Natural killer cell (primary cell): ENCODE measurements at regions not wholly inside any gene's neighbourhood (a gene's known extent, or its start where the extent isn't known, plus 50 kb on each side); places are given as distances from the start of the nearest gene placed in this dataset.

Experiments
- ATAC-seq, 3 donors: fragments of 150-1000 bp in 2 of 3; fragments of 200-7000 bp in 1 of 3; cut with Tn5 transposase; 1 replicate in 1 of 3; 2 replicates in 2 of 3; pipeline ENCODE4 v1.10.0; 2021; ENCODE audit warnings: mild to moderate bottlenecking in 2 of 3, moderate library complexity in 2 of 3
- DNase-seq, 2 donors: peaks; one replicate each; pipeline versions ENCODE4 v3.0.0 to v3.0.0-alpha.2; 2013 to 2021; ENCODE audit warnings: mixed read lengths in 1 of 2
- H3K27ac ChIP-seq: one replicate; pipeline ENCODE4 v1.5.1; 2013; ENCODE audit warnings: mild to moderate bottlenecking, low read length
- H3K27me3 ChIP-seq: one replicate; pipeline ENCODE4 v1.6.1; 2013; ENCODE audit warnings: low read length; ENCODE audit not compliant: control insufficient read depth, insufficient read depth
- H3K36me3 ChIP-seq: one replicate; pipeline ENCODE4 v1.6.1; 2013; ENCODE audit warnings: low read length; ENCODE audit not compliant: control insufficient read depth, insufficient read depth
- H3K4me1 ChIP-seq: one replicate; pipeline ENCODE4 v1.6.1; 2013; ENCODE audit warnings: low read length; ENCODE audit not compliant: control insufficient read depth, insufficient read depth
- H3K4me3 ChIP-seq: one replicate; pipeline ENCODE4 v1.5.1; 2013; ENCODE audit warnings: low read length
- H3K9me3 ChIP-seq: one replicate; pipeline ENCODE4 v1.6.1; 2013; ENCODE audit warnings: low read length; ENCODE audit not compliant: control insufficient read depth, insufficient read depth
- H3K27ac Mint-ChIP-seq, 2 donors: one replicate each; pipeline ENCODE4 v1.8.0; 2022; ENCODE audit warnings: mild to moderate bottlenecking in 2 of 2, mixed read lengths in 2 of 2, moderate library complexity in 1 of 2
- H3K27me3 Mint-ChIP-seq, 2 donors: one replicate each; pipeline ENCODE4 v1.8.0; 2022; ENCODE audit warnings: low read depth in 2 of 2, mixed read lengths in 2 of 2
- H3K36me3 Mint-ChIP-seq: one replicate; pipeline ENCODE4 v1.8.0; 2022; ENCODE audit warnings: mixed read lengths
- H3K4me1 Mint-ChIP-seq, 2 donors: one replicate each; pipeline ENCODE4 v1.8.0; 2022; ENCODE audit warnings: mixed read lengths in 2 of 2
- H3K4me3 Mint-ChIP-seq: one replicate; pipeline ENCODE4 v1.8.0; 2022; ENCODE audit warnings: mild to moderate bottlenecking, moderate library complexity, mixed read lengths
- H3K9me3 Mint-ChIP-seq, 2 donors: one replicate each; pipeline ENCODE4 v1.8.0; 2022; ENCODE audit warnings: mixed read lengths in 2 of 2
- WGBS: methylation state at CpG from one replicate; pipeline ENCODE4 v1.1.7; 2013; ENCODE audit warnings: missing lambda C conversion rate; ENCODE audit not compliant: insufficient coverage; 5-methylcytosine and 5-hydroxymethylcytosine counted together
- intact Hi-C: fragments of 100-400 bp; cut with micrococcal nuclease; formaldehyde crosslinking; loops from one replicate; pipeline ENCODE4 v1.14.2; 2022
- TF ChIP-seq, protein P1 (sequence below): fragments of 200-600 bp; IDR thresholded peaks from one replicate; pipeline ENCODE4 v1.8.0; 2022; ENCODE audit warnings: antibody characterized with exemption

DNA sequence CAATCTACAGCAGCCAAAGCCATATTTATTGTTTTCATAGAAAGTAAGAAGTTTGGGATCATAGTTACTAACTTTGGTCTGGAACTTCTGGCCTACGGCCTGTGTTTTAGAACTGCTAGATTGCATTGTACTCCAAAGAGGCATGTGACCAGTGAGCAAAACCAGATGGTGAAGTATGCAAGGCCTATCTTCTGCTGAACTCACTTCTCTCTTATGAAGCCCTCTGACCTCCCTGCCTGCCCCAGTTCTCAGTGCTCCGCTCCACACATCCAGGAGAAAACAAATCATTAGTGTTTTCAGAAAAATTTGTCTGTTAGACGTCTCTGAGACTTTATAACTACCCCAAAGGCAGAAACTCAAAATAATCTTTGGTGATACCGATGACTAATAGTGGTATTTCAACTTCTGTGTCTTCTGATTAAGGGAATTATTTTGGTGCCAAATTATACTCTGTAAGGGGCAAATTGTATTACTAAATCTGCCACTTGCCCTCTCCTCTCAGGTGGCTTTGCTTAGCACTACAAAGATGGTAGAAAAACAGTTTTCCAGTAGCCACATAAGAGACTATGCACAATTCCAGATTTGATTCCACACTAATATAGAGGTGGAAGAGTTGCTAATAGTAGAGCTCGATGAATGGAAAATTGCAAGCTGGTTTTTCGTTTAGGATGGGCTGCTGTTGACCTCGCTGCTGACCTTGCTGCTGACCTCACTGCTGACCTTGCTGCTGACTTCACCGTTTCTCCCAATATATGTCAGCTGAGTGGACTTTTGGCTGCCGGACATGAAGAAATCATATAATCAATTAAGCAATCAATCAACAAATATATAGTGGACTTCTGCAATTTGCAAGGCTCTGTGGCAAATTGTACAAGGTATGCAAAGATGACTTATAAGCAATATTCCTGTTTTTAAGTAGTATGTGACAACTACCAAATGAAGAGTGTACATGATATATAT, 147.5 kb downstream of the KITLG start:
- peaks cover 0 to 18% of the 10 kb centered on the region in 2 donors for H3K4me1 Mint-ChIP-seq
- WGBS, result 84% methylated on average over 7 of the region's 9 CpGs
- TF ChIP-seq, protein P1, sequence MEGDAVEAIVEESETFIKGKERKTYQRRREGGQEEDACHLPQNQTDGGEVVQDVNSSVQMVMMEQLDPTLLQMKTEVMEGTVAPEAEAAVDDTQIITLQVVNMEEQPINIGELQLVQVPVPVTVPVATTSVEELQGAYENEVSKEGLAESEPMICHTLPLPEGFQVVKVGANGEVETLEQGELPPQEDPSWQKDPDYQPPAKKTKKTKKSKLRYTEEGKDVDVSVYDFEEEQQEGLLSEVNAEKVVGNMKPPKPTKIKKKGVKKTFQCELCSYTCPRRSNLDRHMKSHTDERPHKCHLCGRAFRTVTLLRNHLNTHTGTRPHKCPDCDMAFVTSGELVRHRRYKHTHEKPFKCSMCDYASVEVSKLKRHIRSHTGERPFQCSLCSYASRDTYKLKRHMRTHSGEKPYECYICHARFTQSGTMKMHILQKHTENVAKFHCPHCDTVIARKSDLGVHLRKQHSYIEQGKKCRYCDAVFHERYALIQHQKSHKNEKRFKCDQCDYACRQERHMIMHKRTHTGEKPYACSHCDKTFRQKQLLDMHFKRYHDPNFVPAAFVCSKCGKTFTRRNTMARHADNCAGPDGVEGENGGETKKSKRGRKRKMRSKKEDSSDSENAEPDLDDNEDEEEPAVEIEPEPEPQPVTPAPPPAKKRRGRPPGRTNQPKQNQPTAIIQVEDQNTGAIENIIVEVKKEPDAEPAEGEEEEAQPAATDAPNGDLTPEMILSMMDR, result no peak

DNA sequence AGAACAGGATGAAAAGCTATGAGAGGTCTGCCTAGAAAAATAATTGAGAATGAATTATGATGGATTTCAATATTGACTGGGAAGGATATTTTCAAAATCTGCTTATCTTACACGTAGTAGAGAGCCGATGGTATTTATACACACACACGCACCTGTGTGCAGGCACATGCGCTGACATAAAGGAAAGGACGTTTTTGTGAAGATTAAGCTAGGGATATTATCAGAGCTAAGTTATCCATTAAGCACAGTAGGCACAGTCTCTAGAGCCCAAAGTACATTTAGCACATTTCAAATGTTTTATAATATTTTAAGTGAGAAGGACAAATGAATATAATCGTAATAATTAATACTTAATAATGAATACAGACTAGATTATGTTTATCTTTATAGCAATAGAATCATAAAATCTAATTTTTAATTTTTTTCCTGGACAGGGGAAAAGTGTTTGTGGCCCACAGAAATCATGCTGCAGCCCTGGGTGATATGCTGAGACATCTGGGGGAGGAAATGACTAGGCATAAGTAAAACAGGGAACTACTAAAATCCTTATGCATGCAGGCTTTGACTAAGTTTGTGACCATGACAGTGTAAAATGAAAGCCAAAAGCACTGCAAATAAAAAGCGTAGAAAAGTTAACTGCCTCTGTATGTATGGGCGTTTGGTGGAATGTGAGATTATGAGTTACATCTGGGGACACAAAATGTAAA, 146.1 kb downstream of the KITLG start:
- peaks cover 9% of the 10 kb centered on the region for H3K4me1 ChIP-seq
- TF ChIP-seq, protein P1, result no peak
- peaks cover 6% of the 10 kb centered on the region for H3K9me3 ChIP-seq
- Mint-ChIP-seq H3K9me3 (peaks cover 4 to 6% of the 10 kb centered on the region in 2 donors), H3K36me3 (no peaks in the 10 kb centered on the region), H3K27ac (no peak overlapping the region), H3K4me1 (peaks cover 0 to 24% of the 10 kb centered on the region in 2 donors), H3K27me3 (no peaks in the 10 kb centered on the region), H3K4me3 (no peak overlapping the region)
- DNase-seq, result no peak
- ATAC-seq, result peak in 1 of 3 donors; percentile 67
- no peak overlapping the region for H3K4me3 ChIP-seq
- 22% methylated on average over 5 of the region's 8 CpGs for WGBS
- H3K27me3 ChIP-seq, result no peaks in the 10 kb centered on the region
- H3K27ac ChIP-seq, result no peak overlapping the region
- intact Hi-C loops, result no loop called here
- H3K36me3 ChIP-seq, result no peaks in the 10 kb centered on the region

More for the DNA sequence above, 147.5 kb downstream of the KITLG start:
- Histone ChIP-seq H3K4me3 (no peak overlapping the region), H3K36me3 (no peaks in the 10 kb centered on the region), H3K4me1 (peaks cover 9% of the 10 kb centered on the region), H3K27me3 (no peaks in the 10 kb centered on the region), H3K9me3 (peaks cover 6% of the 10 kb centered on the region), H3K27ac (no peak overlapping the region)
- intact Hi-C loops, result no loop called here
- ATAC-seq (no peak), DNase-seq (no peak)
- Mint-ChIP-seq H3K36me3 (no peaks in the 10 kb centered on the region), H3K27me3 (no peaks in the 10 kb centered on the region), H3K27ac (no peak overlapping the region), H3K9me3 (peaks cover 3 to 8% of the 10 kb centered on the region in 2 donors), H3K4me3 (no peak overlapping the region)

DNA sequence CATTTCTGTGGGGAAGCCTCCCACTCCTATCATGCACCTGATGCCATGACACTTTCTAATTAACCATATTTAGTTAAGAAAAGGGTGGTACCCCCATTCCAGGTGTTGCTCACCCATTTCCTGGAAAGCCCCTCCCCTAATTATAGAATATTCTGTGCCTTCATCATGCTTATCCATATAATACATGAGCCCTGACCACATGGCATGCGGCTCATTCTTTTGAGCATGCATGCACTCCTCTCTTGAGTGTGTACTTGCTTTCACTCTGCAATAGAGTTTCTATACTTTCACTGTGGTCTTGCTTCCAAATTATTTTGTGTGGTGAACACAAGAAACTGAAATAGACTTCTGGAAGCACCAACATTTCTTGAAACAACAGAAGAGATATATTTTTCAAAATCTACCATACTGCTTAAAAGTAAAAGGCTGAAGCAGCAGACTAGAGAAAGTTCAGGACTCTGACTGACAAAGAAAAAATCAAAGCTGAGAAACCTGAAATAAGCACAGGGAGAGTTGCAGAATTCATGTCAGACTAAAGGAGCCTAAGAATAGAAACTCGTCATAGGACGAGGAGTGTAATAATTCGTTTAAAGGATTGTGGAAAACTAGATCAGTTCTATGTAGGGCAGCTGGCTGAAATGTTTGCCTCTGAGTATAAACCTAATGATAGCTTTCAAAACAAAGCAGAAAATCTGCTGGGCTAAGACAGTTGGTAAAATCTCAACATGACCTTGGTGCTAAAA, 144.8 kb downstream of the KITLG start:
- DNase-seq (no peak), ATAC-seq (no peak)
- no peaks in the 10 kb centered on the region for H3K27me3 Mint-ChIP-seq
- Histone ChIP-seq H3K36me3 (no peaks in the 10 kb centered on the region), H3K4me1 (peaks cover 9% of the 10 kb centered on the region), H3K4me3 (no peak overlapping the region), H3K9me3 (peaks cover 6% of the 10 kb centered on the region), H3K27ac (no peak overlapping the region), H3K27me3 (no peaks in the 10 kb centered on the region)
- H3K27ac Mint-ChIP-seq, result no peak overlapping the region
- no peaks in the 10 kb centered on the region for H3K36me3 Mint-ChIP-seq
- intact Hi-C loops, result no loop called here
- H3K9me3 Mint-ChIP-seq, result peaks cover 8 to 13% of the 10 kb centered on the region in 2 donors
- H3K4me1 Mint-ChIP-seq, result peaks cover 0 to 24% of the 10 kb centered on the region in 2 donors
- 80% methylated on average over 4 of the region's 4 CpGs for WGBS
- TF ChIP-seq, protein P1, result no peak
- no peak overlapping the region for H3K4me3 Mint-ChIP-seq
